Mammary epithelial cell (primary cell): ENCODE measurements at regions not wholly inside any gene's neighbourhood (a gene's known extent, or its start where the extent isn't known, plus 50 kb on each side); places are given as distances from the start of the nearest gene placed in this dataset.

Experiments
- CTCF ChIP-seq, 2 donors: IDR thresholded peaks in 1 of 2; conservative IDR thresholded peaks in 1 of 2; 2 replicates each; pipeline ENCODE4 v1.5.1; 2011 to 2012; ENCODE audit warnings: inconsistent platforms in 2 of 2, low read length in 2 of 2, mild to moderate bottlenecking in 2 of 2, control low read depth in 1 of 2, low read depth in 1 of 2; ENCODE audit not compliant: insufficient read depth in 1 of 2; ENCODE audit errors: extremely low read depth in 1 of 2
- EZH2 ChIP-seq: IDR thresholded peaks from 2 replicates; pipeline ENCODE4 v1.6.1; 2012; ENCODE audit warnings: low read length, inconsistent platforms, borderline replicate concordance

- TF ChIP-seq CTCF (conservative IDR thresholded peaks at IDR 0.05 in 1 of 2, IDR thresholded peaks at IDR 0.05 in 1 of 2; ENCODE audit: extremely low read depth in 1 of 2, insufficient read depth in 1 of 2, low read depth in 1 of 2, low read length in 2 of 2) = no peak
- no peak for TF ChIP-seq EZH2
Measured at GRCh38 chr2:60341151-60341550, 212.3 kb downstream of the BCL11A start.
